ENCODE measurements at regions not wholly inside any gene's neighbourhood (a gene's known extent, or its start where the extent isn't known, plus 50 kb on each side); places are given as distances from the start of the nearest gene placed in this dataset.

DNA sequence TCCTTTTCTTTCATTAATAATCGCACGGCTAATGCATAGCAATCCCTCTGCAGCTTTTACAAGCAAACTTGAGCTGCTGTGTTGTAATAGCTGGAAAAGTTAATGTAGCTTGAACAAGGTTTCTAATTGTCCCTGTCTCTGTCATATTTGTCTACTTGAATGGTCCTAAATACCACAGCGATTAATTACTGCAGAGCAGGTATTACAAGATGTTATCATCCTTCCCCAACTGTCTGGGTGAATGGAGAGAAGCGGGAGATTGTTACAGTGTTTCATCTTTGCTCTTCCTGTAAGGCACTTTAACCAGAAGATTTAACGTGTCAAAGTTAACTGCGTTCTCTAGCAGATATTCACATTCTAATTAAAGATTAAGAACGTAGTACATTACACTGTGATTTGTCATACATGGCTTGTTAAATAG is 422.2 kb upstream of the POU3F3 start:
- H3K27ac Mint-ChIP-seq (ENCODE audit: unreplicated experiment) = no peak overlapping the region
- H3K4me1 Mint-ChIP-seq (ENCODE audit: low read depth, unreplicated experiment) = peaks cover 7% of the 10 kb centered on the region
- intact Hi-C loops (cut with micrococcal nuclease; ENCODE audit: unreplicated experiment) = no loop called here
- DNase-seq = no peak
- TF ChIP-seq, protein P1, sequence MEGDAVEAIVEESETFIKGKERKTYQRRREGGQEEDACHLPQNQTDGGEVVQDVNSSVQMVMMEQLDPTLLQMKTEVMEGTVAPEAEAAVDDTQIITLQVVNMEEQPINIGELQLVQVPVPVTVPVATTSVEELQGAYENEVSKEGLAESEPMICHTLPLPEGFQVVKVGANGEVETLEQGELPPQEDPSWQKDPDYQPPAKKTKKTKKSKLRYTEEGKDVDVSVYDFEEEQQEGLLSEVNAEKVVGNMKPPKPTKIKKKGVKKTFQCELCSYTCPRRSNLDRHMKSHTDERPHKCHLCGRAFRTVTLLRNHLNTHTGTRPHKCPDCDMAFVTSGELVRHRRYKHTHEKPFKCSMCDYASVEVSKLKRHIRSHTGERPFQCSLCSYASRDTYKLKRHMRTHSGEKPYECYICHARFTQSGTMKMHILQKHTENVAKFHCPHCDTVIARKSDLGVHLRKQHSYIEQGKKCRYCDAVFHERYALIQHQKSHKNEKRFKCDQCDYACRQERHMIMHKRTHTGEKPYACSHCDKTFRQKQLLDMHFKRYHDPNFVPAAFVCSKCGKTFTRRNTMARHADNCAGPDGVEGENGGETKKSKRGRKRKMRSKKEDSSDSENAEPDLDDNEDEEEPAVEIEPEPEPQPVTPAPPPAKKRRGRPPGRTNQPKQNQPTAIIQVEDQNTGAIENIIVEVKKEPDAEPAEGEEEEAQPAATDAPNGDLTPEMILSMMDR (IDR thresholded peaks at IDR 0.05; ENCODE audit: unreplicated experiment) = no peak
- no peaks in the 10 kb centered on the region for H3K36me3 Mint-ChIP-seq (ENCODE audit: insufficient read depth, unreplicated experiment)
- H3K9me3 Mint-ChIP-seq (ENCODE audit: low read depth, unreplicated experiment) = peaks cover 2% of the 10 kb centered on the region
- H3K4me3 Mint-ChIP-seq (ENCODE audit: low read depth, unreplicated experiment) = no peak overlapping the region
- no TSS peak for BruUV-seq (replicated peaks)
- H3K27me3 Mint-ChIP-seq (ENCODE audit: unreplicated experiment) = no peaks in the 10 kb centered on the region
- CTCF ChIA-PET = no interaction called here

DNA sequence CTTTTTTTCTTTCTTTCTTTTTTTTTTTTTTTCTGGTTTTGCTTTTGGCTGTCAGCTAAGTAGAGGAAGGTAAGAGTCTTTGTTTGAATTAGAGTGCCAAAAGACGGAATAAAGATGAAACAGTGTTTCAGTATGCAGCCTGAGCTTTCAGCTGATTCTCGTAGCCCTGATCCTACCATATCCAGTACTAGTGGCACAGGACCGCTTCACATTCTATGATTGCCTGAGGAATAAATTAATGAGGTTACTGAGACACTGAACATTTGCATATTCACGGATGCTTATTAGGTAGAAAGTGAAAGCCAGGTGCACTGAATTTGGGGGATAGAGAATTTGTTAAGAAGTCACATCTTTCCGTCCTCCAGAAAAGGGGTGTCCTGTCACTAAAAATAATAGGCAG is 421.5 kb upstream of the POU3F3 start:
- Mint-ChIP-seq H3K4me1 (ENCODE audit: low read depth, unreplicated experiment) (peaks cover 7% of the 10 kb centered on the region), H3K36me3 (ENCODE audit: insufficient read depth, unreplicated experiment) (no peaks in the 10 kb centered on the region), H3K9me3 (ENCODE audit: low read depth, unreplicated experiment) (peaks cover 2% of the 10 kb centered on the region), H3K27me3 (ENCODE audit: unreplicated experiment) (no peaks in the 10 kb centered on the region), H3K27ac (ENCODE audit: unreplicated experiment) (no peak overlapping the region), H3K4me3 (ENCODE audit: low read depth, unreplicated experiment) (no peak overlapping the region)
- CTCF ChIA-PET = no interaction called here
- intact Hi-C loops (cut with micrococcal nuclease; ENCODE audit: unreplicated experiment) = no loop called here
- DNase-seq = no peak
- BruUV-seq (replicated peaks) = no TSS peak
- TF ChIP-seq, protein P1 (IDR thresholded peaks at IDR 0.05; ENCODE audit: unreplicated experiment) = no peak

DNA sequence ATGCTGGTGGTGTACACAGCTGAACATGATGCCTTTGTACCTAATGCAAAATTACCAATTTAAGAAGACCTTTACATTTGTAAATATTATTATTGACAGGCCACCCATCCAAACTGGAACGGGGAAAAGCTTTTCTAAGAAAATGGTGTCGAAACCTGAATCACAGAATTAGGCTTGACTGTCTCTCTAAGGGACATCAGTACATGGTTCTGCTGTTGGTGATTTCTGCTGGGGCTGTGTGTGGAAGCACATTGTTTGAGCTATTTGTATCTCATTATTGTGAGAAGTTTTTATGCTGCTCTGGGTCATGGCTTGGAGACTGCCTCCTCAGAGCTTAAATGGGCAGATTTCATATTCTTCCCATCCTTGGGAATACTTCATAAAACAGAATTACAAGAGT is 420.9 kb upstream of the POU3F3 start:
- TF ChIP-seq, protein P1 (IDR thresholded peaks at IDR 0.05; ENCODE audit: unreplicated experiment) = no peak
- no TSS peak for BruUV-seq (replicated peaks)
- Mint-ChIP-seq H3K4me1 (ENCODE audit: low read depth, unreplicated experiment) (peaks cover 7% of the 10 kb centered on the region), H3K36me3 (ENCODE audit: insufficient read depth, unreplicated experiment) (no peaks in the 10 kb centered on the region), H3K9me3 (ENCODE audit: low read depth, unreplicated experiment) (peaks cover 2% of the 10 kb centered on the region), H3K27me3 (ENCODE audit: unreplicated experiment) (no peaks in the 10 kb centered on the region), H3K4me3 (ENCODE audit: low read depth, unreplicated experiment) (no peak overlapping the region), H3K27ac (ENCODE audit: unreplicated experiment) (no peak overlapping the region)
- DNase-seq = no peak
- CTCF ChIA-PET = no interaction called here
- intact Hi-C loops (cut with micrococcal nuclease; ENCODE audit: unreplicated experiment) = no loop called here

DNA sequence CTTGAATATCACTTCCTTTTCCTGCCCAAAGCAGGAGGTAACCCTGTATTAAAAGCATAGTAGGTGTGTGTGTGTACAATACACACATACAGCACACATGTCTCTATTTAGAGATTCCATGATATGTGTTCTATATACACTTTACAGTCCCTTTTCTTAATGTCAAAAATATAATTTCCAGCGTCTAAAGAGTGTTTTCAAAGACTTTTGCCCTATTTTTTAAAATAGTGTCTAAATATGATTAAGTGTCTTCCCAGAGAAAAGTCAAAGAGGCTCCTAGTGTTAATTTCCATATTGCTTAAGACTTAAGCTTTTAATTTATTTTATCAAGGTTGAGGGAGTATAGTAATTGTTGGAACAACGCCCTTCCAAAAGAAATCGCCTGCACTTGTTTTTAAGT is 420.3 kb upstream of the POU3F3 start:
- H3K4me1 Mint-ChIP-seq (ENCODE audit: low read depth, unreplicated experiment) = peaks cover 7% of the 10 kb centered on the region
- no peaks in the 10 kb centered on the region for H3K36me3 Mint-ChIP-seq (ENCODE audit: insufficient read depth, unreplicated experiment)
- H3K9me3 Mint-ChIP-seq (ENCODE audit: low read depth, unreplicated experiment) = peaks cover 2% of the 10 kb centered on the region
- intact Hi-C loops (cut with micrococcal nuclease; ENCODE audit: unreplicated experiment) = no loop called here
- TF ChIP-seq, protein P1 (IDR thresholded peaks at IDR 0.05; ENCODE audit: unreplicated experiment) = no peak
- no TSS peak for BruUV-seq (replicated peaks)
- H3K4me3 Mint-ChIP-seq (ENCODE audit: low read depth, unreplicated experiment) = no peak overlapping the region
- no peaks in the 10 kb centered on the region for H3K27me3 Mint-ChIP-seq (ENCODE audit: unreplicated experiment)
- no peak for DNase-seq
- no peak overlapping the region for H3K27ac Mint-ChIP-seq (ENCODE audit: unreplicated experiment)
- CTCF ChIA-PET = no interaction called here

Data from Calu3 (cell line).